ENCODE measurements at regions not wholly inside any gene's neighbourhood (a gene's known extent, or its start where the extent isn't known, plus 50 kb on each side); places are given as distances from the start of the nearest gene placed in this dataset.

DNA sequence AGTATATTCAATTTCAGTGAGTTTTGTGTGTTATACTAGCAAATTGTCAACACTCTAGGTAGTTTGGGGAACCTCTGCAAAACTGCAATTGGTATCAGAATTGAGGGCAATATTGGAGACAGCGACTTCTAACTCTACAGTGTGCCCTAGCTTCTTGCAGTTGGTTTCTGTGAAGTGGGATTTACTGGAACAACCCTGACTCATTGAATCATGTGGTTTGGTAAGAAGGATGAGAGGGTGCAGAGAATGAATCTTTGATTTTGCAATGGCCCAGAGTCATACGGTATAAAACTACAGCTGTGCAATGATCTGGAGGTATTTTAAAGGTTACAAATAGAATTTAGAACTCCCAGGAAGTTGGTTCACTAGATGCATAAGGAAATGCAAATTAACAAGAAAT, 129.1 kb upstream of the PPP1R3A start:
- H3F3A ChIP-seq (ENCODE audit: insufficient read depth, low read length) = no peaks in the 10 kb centered on the region; the same call in 1 of the 2 replicates
- H3K36me3 ChIP-seq (ENCODE audit: insufficient read depth, low read length) = no peaks in the 10 kb centered on the region
- no peaks in the 10 kb centered on the region for H3K9me3 ChIP-seq (ENCODE audit: low read length)
- no peak overlapping the region for H3K27ac ChIP-seq (ENCODE audit: low read depth, low read length, poor library complexity, severe bottlenecking)
- H3K27me3 ChIP-seq (ENCODE audit: insufficient read depth, low read length) = no peaks in the 10 kb centered on the region
- H3K4me3 ChIP-seq (ENCODE audit: low read depth, low read length, poor library complexity, severe bottlenecking) = peak overlapping the region; percentile 46
- peak overlapping the region; percentile 53 for H3K4me2 ChIP-seq (ENCODE audit: low read length)
- peaks cover 31% of the 10 kb centered on the region for H3K4me1 ChIP-seq (ENCODE audit: insufficient read depth, low read length, severe bottlenecking)
- H3K9me2 ChIP-seq (ENCODE audit: low read depth, low read length) = no peaks in the 10 kb centered on the region
- no peaks in the 10 kb centered on the region for H4K20me1 ChIP-seq (ENCODE audit: insufficient read depth, low read length)
- no peak for TF ChIP-seq EZH2 (IDR thresholded peaks at IDR 0.05; ENCODE audit: borderline replicate concordance, low read length)
- no peak for TF ChIP-seq CTCF (IDR thresholded peaks at IDR 0.05; ENCODE audit: low read length)
- peak overlapping the region; percentile 89 for H2AFZ ChIP-seq (ENCODE audit: low read length)
- H3K9ac ChIP-seq (ENCODE audit: low read length) = no peak overlapping the region
- H3K79me2 ChIP-seq (ENCODE audit: insufficient read depth, low read length) = no peaks in the 10 kb centered on the region

DNA sequence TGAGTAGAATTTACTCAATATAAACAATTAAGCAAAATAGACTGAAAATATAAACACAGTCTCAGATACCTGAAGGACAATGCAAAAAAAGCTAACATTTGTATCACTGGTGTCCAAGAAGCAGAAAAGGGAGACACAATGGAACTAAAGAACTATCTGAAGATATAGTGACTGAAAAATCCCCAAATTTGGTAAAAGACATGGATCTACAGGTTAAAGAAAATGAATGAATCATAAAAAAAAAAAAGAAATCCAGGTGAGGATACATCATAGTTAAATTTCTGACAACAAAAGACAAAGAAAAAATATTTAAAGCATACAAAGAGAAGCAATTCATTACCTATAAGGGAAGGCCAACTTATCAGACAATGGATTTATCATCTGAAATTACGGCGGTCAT, 114.7 kb upstream of the PPP1R3A start:
- no peaks in the 10 kb centered on the region for H3K27me3 ChIP-seq (ENCODE audit: insufficient read depth, low read length)
- H3K79me2 ChIP-seq (ENCODE audit: insufficient read depth, low read length) = no peaks in the 10 kb centered on the region
- H3K27ac ChIP-seq (ENCODE audit: low read depth, low read length, poor library complexity, severe bottlenecking) = no peak overlapping the region
- no peaks in the 10 kb centered on the region for H3K4me1 ChIP-seq (ENCODE audit: insufficient read depth, low read length, severe bottlenecking)
- H3K9me3 ChIP-seq (ENCODE audit: low read length) = no peaks in the 10 kb centered on the region
- no peak overlapping the region for H3K4me2 ChIP-seq (ENCODE audit: low read length)
- H3K9me2 ChIP-seq (ENCODE audit: low read depth, low read length) = no peaks in the 10 kb centered on the region
- TF ChIP-seq EZH2 (IDR thresholded peaks at IDR 0.05; ENCODE audit: borderline replicate concordance, low read length) = no peak
- TF ChIP-seq CTCF (IDR thresholded peaks at IDR 0.05; ENCODE audit: low read length) = no peak
- no peaks in the 10 kb centered on the region for H4K20me1 ChIP-seq (ENCODE audit: insufficient read depth, low read length)
- H3K36me3 ChIP-seq (ENCODE audit: insufficient read depth, low read length) = no peaks in the 10 kb centered on the region
- no peak overlapping the region for H2AFZ ChIP-seq (ENCODE audit: low read length)
- H3K9ac ChIP-seq (ENCODE audit: low read length) = no peak overlapping the region
- H3K4me3 ChIP-seq (ENCODE audit: low read depth, low read length, poor library complexity, severe bottlenecking) = no peak overlapping the region
- no peaks in the 10 kb centered on the region for H3F3A ChIP-seq (ENCODE audit: insufficient read depth, low read length)

GRCh38 chr7:114026486-114027089, 107.8 kb upstream of the PPP1R3A start:
- Histone ChIP-seq H3K4me1 (ENCODE audit: insufficient read depth, low read length, severe bottlenecking) (no peaks in the 10 kb centered on the region), H3K9ac (ENCODE audit: low read length) (no peak overlapping the region), H4K20me1 (ENCODE audit: insufficient read depth, low read length) (no peaks in the 10 kb centered on the region), H3K27ac (ENCODE audit: low read depth, low read length, poor library complexity, severe bottlenecking) (no peak overlapping the region), H3K9me3 (ENCODE audit: low read length) (no peaks in the 10 kb centered on the region), H3K36me3 (ENCODE audit: insufficient read depth, low read length) (no peaks in the 10 kb centered on the region), H3K27me3 (ENCODE audit: insufficient read depth, low read length) (no peaks in the 10 kb centered on the region), H3K9me2 (ENCODE audit: low read depth, low read length) (no peaks in the 10 kb centered on the region), H3F3A (ENCODE audit: insufficient read depth, low read length) (no peaks in the 10 kb centered on the region), H3K4me2 (ENCODE audit: low read length) (no peak overlapping the region), H3K79me2 (ENCODE audit: insufficient read depth, low read length) (no peaks in the 10 kb centered on the region), H3K4me3 (ENCODE audit: low read depth, low read length, poor library complexity, severe bottlenecking) (no peak overlapping the region), H2AFZ (ENCODE audit: low read length) (no peak overlapping the region)
- no peak for TF ChIP-seq EZH2 (IDR thresholded peaks at IDR 0.05; ENCODE audit: borderline replicate concordance, low read length)
- peak; percentile 87 for TF ChIP-seq CTCF (IDR thresholded peaks at IDR 0.05; ENCODE audit: low read length)
